ENCODE measurements at regions not wholly inside any gene's neighbourhood (a gene's known extent, or its start where the extent isn't known, plus 50 kb on each side); places are given as distances from the start of the nearest gene placed in this dataset.

DNA sequence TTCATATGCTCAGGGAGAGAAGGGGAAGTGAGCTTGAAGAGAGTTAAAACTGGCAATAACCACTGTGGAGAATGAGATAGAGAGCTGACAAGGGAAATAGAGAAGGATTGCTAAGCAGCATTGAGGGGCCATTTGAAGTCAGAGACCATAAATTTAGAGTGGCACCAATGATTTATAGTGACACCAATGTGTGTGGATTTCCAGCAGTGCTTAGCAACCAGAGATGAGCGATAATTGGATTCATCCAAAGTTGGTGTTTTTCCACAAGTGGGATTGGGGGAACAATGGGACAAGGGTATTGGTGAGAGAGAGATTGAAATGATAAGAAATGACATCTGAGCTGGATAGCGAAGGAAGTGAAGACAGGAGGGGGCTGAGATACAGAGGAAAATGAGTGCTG, 114.1 kb downstream of the C1orf94 start:
- Histone ChIP-seq H3K27me3 (ENCODE audit: control insufficient read depth in 2 of 2, insufficient read depth in 2 of 2, low read length in 2 of 2) (no peaks in the 10 kb centered on the region), H3K79me2 (ENCODE audit: insufficient read depth, low read length) (no peaks in the 10 kb centered on the region), H3K36me3 (replicated peaks in 1 of 2; ENCODE audit: control insufficient read depth in 1 of 2, insufficient read depth in 2 of 2, low read length in 2 of 2) (no peaks in the 10 kb centered on the region), H2AFZ (ENCODE audit: insufficient read depth, low read depth, low read length, poor library complexity, severe bottlenecking) (no peak overlapping the region), H3K4me1 (ENCODE audit: control insufficient read depth in 1 of 2, insufficient read depth in 2 of 2, low read length in 2 of 2) (no peaks in the 10 kb centered on the region), H3K9me3 (replicated peaks in 1 of 2; ENCODE audit: control insufficient read depth in 1 of 2, insufficient read depth in 1 of 2, low read length in 2 of 2) (no peaks in the 10 kb centered on the region), H3K27ac (ENCODE audit: low read depth in 1 of 2, low read length in 2 of 2) (no peak overlapping the region), H4K20me1 (ENCODE audit: insufficient read depth, low read length) (no peaks in the 10 kb centered on the region), H3K9ac (ENCODE audit: insufficient read depth, low read length, poor library complexity, severe bottlenecking) (no peak overlapping the region), H3K4me3 (replicated peaks in 1 of 3; ENCODE audit: low read depth in 2 of 3, low read length in 3 of 3) (no peak overlapping the region), H3K4me2 (replicated peaks; ENCODE audit: extremely low read depth, low read length, poor library complexity, severe bottlenecking) (no peak overlapping the region)
- TF ChIP-seq, protein P1, sequence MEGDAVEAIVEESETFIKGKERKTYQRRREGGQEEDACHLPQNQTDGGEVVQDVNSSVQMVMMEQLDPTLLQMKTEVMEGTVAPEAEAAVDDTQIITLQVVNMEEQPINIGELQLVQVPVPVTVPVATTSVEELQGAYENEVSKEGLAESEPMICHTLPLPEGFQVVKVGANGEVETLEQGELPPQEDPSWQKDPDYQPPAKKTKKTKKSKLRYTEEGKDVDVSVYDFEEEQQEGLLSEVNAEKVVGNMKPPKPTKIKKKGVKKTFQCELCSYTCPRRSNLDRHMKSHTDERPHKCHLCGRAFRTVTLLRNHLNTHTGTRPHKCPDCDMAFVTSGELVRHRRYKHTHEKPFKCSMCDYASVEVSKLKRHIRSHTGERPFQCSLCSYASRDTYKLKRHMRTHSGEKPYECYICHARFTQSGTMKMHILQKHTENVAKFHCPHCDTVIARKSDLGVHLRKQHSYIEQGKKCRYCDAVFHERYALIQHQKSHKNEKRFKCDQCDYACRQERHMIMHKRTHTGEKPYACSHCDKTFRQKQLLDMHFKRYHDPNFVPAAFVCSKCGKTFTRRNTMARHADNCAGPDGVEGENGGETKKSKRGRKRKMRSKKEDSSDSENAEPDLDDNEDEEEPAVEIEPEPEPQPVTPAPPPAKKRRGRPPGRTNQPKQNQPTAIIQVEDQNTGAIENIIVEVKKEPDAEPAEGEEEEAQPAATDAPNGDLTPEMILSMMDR (IDR thresholded peaks at IDR 0.05) = no peak
- H3K36me3 Mint-ChIP-seq = no peaks in the 10 kb centered on the region
- WGBS (ENCODE audit: insufficient coverage) = 100% methylated on average over 1 of the region's 2 CpGs
- no peak overlapping the region for H3K27ac Mint-ChIP-seq
- H3K4me3 Mint-ChIP-seq = no peak overlapping the region
- H3K9me3 Mint-ChIP-seq = peaks cover 0 to 2% (median 0%) of the 10 kb centered on the region in 7 donors
- H3K27me3 Mint-ChIP-seq (ENCODE audit: low read depth in 3 of 3) = peaks cover 0 to 4% (median 0%) of the 10 kb centered on the region in 3 donors
- no peaks in the 10 kb centered on the region for H3K4me1 Mint-ChIP-seq
- intact Hi-C loops (cut with micrococcal nuclease) = no loop called here
- DNase-seq = no peak

DNA sequence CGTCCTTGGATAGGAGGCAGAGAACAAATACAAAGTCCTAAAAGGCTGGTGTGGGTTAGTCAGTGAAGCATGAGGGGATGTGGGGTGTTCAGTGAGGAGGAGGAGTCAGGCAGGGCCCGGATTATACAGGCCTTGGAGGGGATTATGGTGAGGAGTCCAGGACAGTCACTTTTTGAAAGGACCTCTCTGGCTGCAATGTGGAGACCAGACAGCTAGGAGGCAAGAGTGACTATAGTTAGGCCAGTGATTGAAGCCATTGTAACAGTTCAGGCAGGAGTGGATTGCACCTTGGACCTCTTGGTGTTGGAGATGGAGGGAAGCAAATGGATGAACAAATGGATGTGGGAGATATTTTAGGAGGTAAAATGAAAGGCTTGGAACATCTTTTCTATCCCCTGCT, 115.8 kb downstream of the C1orf94 start:
- no peak overlapping the region for H3K4me2 ChIP-seq (replicated peaks; ENCODE audit: extremely low read depth, low read length, poor library complexity, severe bottlenecking)
- H3K9ac ChIP-seq (ENCODE audit: insufficient read depth, low read length, poor library complexity, severe bottlenecking) = no peak overlapping the region
- Mint-ChIP-seq H3K4me1 (no peaks in the 10 kb centered on the region), H3K27ac (no peak overlapping the region), H3K9me3 (peaks cover 0 to 2% (median 0%) of the 10 kb centered on the region in 7 donors), H3K27me3 (ENCODE audit: low read depth in 3 of 3) (peaks cover 0 to 4% (median 0%) of the 10 kb centered on the region in 3 donors), H3K36me3 (no peaks in the 10 kb centered on the region), H3K4me3 (no peak overlapping the region)
- H2AFZ ChIP-seq (ENCODE audit: insufficient read depth, low read depth, low read length, poor library complexity, severe bottlenecking) = no peak overlapping the region
- no peak overlapping the region for H3K4me3 ChIP-seq (replicated peaks in 1 of 3; ENCODE audit: low read depth in 2 of 3, low read length in 3 of 3)
- no peaks in the 10 kb centered on the region for H4K20me1 ChIP-seq (ENCODE audit: insufficient read depth, low read length)
- whole genome bisulfite sequencing (ENCODE audit: insufficient coverage) = 66% methylated on average over 2 of the region's 2 CpGs
- no peaks in the 10 kb centered on the region for H3K36me3 ChIP-seq (replicated peaks in 1 of 2; ENCODE audit: control insufficient read depth in 1 of 2, insufficient read depth in 2 of 2, low read length in 2 of 2)
- H3K79me2 ChIP-seq (ENCODE audit: insufficient read depth, low read length) = no peaks in the 10 kb centered on the region
- H3K9me3 ChIP-seq (replicated peaks in 1 of 2; ENCODE audit: control insufficient read depth in 1 of 2, insufficient read depth in 1 of 2, low read length in 2 of 2) = no peaks in the 10 kb centered on the region
- H3K4me1 ChIP-seq (ENCODE audit: control insufficient read depth in 1 of 2, insufficient read depth in 2 of 2, low read length in 2 of 2) = no peaks in the 10 kb centered on the region
- H3K27ac ChIP-seq (ENCODE audit: low read depth in 1 of 2, low read length in 2 of 2) = no peak overlapping the region
- DNase-seq = no peak
- intact Hi-C loops (cut with micrococcal nuclease) = no loop called here
- TF ChIP-seq, protein P1 (IDR thresholded peaks at IDR 0.05) = no peak
- H3K27me3 ChIP-seq (ENCODE audit: control insufficient read depth in 2 of 2, insufficient read depth in 2 of 2, low read length in 2 of 2) = no peaks in the 10 kb centered on the region
